Thyroid gland (tissue), 4 donors: ENCODE measurements at regions not wholly inside any gene's neighbourhood (a gene's known extent, or its start where the extent isn't known, plus 50 kb on each side); places are given as distances from the start of the nearest gene placed in this dataset.

Source experiments
- DNase-seq, 2 donors: peaks; one replicate each; pipeline ENCODE4 v3.0.0-alpha.2; 2019
- H3K27ac ChIP-seq, 3 donors: fragments of 200-600 bp; sonication (generic); 1 replicate in 2 of 3; 2 replicates in 1 of 3; pipeline ENCODE4 v1.5.1; 2016 to 2019; ENCODE audit warnings: mild to moderate bottlenecking in 1 of 3, moderate library complexity in 1 of 3
- H3K27me3 ChIP-seq: fragments of 200-600 bp; sonication (generic); one replicate; pipeline ENCODE4 v1.5.1; 2019
- H3K36me3 ChIP-seq, 2 donors: fragments of 200-600 bp; sonication (generic); one replicate each; pipeline ENCODE4 v1.5.1; 2016 to 2019
- H3K4me1 ChIP-seq, 2 donors: fragments of 200-600 bp; sonication (generic); one replicate each; pipeline ENCODE4 v1.5.1; 2017 to 2019
- H3K4me3 ChIP-seq, 3 donors: fragments of 200-600 bp; sonication (generic); replicated peaks in 1 of 3; 1 replicate in 2 of 3; 2 replicates in 1 of 3; pipeline ENCODE4 v1.5.1; 2016; ENCODE audit warnings: mild to moderate bottlenecking in 1 of 3
- H3K9me3 ChIP-seq: fragments of 200-600 bp; sonication (generic); one replicate; pipeline ENCODE4 v1.5.1; 2017
- POLR2A ChIP-seq, 2 donors: fragments of 450-650 bp; IDR thresholded peaks; one replicate each; pipeline ENCODE4 v1.6.1; 2017; ENCODE audit warnings: antibody characterized with exemption in 2 of 2, mild to moderate bottlenecking in 2 of 2, moderate library complexity in 1 of 2
- WGBS, 2 donors: methylation state at CpG; one replicate each; pipeline ENCODE4 v1.1.5; 2017; 5-methylcytosine and 5-hydroxymethylcytosine counted together
- intact Hi-C: fragments of 100-400 bp; cut with DNase I; formaldehyde crosslinking; loops from one replicate; pipeline ENCODE4 v1.15.1; 2023
- TF ChIP-seq, protein P1 (sequence below), 6 experiments: fragments of 200-600 bp in 3 of 6; fragments of 450-650 bp in 3 of 6; sonication (generic) in 3 of 6; IDR thresholded peaks; one replicate each; pipeline ENCODE4 v1.5.1; 2016 to 2019; ENCODE audit warnings: antibody characterized with exemption in 6 of 6, mild to moderate bottlenecking in 2 of 6, inconsistent platforms in 1 of 6, moderate library complexity in 1 of 6

DNA sequence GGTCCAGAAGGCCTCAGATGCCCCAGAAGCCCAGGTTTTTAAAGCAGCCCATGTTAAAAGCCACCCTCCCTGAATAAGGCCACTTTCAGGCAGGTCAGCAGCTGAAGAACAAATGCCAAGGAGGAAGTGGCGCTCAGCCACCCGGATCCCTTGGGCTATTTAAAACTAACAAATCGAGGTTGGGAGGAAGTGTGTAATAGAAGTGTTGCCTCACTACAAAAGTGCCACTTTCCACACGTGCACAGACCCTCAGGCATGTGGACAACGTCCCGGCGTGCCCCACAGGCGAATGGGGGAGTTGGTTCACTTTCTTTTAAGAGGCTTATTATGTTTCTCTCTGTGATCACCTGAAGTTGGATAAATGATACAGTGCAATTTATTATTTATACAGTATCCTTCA is 173.8 kb upstream of the SALL3 start:
- Histone ChIP-seq H3K4me1 (no peaks in the 10 kb centered on the region), H3K36me3 (no peaks in the 10 kb centered on the region), H3K27me3 (no peaks in the 10 kb centered on the region), H3K9me3 (no peaks in the 10 kb centered on the region), H3K27ac (no peak overlapping the region), H3K4me3 (no peak overlapping the region)
- intact Hi-C loops, result no loop called here
- TF ChIP-seq POLR2A (IDR thresholded peaks at IDR 0.05), result no peak
- TF ChIP-seq, protein P1, sequence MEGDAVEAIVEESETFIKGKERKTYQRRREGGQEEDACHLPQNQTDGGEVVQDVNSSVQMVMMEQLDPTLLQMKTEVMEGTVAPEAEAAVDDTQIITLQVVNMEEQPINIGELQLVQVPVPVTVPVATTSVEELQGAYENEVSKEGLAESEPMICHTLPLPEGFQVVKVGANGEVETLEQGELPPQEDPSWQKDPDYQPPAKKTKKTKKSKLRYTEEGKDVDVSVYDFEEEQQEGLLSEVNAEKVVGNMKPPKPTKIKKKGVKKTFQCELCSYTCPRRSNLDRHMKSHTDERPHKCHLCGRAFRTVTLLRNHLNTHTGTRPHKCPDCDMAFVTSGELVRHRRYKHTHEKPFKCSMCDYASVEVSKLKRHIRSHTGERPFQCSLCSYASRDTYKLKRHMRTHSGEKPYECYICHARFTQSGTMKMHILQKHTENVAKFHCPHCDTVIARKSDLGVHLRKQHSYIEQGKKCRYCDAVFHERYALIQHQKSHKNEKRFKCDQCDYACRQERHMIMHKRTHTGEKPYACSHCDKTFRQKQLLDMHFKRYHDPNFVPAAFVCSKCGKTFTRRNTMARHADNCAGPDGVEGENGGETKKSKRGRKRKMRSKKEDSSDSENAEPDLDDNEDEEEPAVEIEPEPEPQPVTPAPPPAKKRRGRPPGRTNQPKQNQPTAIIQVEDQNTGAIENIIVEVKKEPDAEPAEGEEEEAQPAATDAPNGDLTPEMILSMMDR (IDR thresholded peaks at IDR 0.05), result no peak
- DNase-seq, result no peak
- 59 to 63% methylated on average over 8 of the region's 8 CpGs for WGBS, 2 donors

DNA sequence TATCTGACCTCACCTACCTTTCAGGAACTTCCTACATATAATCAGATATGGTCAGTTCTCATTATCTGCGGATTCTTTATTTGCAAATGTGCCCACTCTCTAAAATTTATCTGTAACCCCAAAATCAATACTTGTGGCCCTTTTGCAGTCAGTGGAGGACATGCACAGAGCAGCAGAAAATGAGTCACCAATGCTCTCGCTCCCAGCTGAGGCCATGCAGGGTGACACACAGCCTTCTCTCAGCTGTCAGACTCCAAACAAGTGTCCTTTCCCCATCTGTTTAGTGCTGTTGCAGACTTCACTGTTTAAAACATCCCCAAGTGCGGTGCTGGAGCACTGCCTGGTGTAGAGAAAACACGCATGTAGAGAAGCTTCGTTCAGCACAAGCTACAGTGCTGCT is 171.9 kb upstream of the SALL3 start:
- no peaks in the 10 kb centered on the region for H3K27me3 ChIP-seq
- H3K4me3 ChIP-seq, result no peak overlapping the region
- no peaks in the 10 kb centered on the region for H3K36me3 ChIP-seq
- intact Hi-C loops, result no loop called here
- TF ChIP-seq, protein P1 (IDR thresholded peaks at IDR 0.05), result no peak
- TF ChIP-seq POLR2A (IDR thresholded peaks at IDR 0.05), result no peak
- H3K27ac ChIP-seq, result no peak overlapping the region
- H3K4me1 ChIP-seq, result no peaks in the 10 kb centered on the region
- DNase-seq, result no peak
- no peaks in the 10 kb centered on the region for H3K9me3 ChIP-seq
- WGBS, 2 donors, result 92 to 96% methylated on average over 5 of the region's 5 CpGs

DNA sequence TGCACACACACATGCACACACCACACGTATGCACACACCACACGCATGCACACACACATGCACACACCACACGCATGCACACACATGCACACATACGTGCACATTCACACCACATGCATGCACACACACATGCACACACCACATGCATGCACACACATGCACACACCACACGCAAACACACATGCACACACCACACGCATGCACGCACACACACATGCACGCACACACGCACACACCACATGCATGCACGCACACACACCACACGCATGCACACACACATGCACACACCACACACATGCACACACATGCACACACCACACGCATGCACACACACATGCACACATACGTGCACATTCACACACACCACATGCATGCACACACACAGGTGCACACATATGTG is 169.8 kb upstream of the SALL3 start:
- no peak for DNase-seq
- Histone ChIP-seq H3K27me3 (no peaks in the 10 kb centered on the region), H3K4me3 (no peak overlapping the region), H3K4me1 (no peaks in the 10 kb centered on the region), H3K27ac (no peak overlapping the region), H3K36me3 (no peaks in the 10 kb centered on the region), H3K9me3 (no peaks in the 10 kb centered on the region)
- no peak for TF ChIP-seq POLR2A (IDR thresholded peaks at IDR 0.05)
- TF ChIP-seq, protein P1 (IDR thresholded peaks at IDR 0.05), result no peak
- 85 to 89% methylated on average over 13 of the region's 13 CpGs for WGBS, 2 donors
- intact Hi-C loops, result no loop called here

DNA sequence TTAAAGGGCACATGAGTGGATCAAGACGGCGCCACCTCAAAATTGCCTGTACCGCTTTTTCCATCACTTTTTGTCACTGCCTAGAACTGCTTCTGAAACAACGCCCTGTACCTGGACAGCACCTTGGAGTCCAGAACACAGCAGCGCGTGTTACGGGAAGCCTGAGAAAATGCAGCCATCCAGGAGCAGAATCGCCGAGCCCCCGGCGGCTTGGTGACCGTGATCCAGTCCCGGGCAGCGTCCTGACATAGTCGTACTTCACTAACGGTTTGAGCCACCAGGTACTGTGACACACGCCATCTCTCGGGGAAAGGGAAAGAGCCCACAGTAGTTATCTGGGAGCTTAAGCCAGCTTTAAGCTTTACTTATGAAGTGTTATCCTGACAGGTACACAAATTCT is 168.9 kb upstream of the SALL3 start:
- H3K4me1 ChIP-seq, result no peaks in the 10 kb centered on the region
- no peak overlapping the region for H3K27ac ChIP-seq
- 92 to 93% methylated on average over 18 of the region's 18 CpGs for WGBS, 2 donors
- DNase-seq, result no peak
- no peaks in the 10 kb centered on the region for H3K36me3 ChIP-seq
- intact Hi-C loops, result no loop called here
- H3K4me3 ChIP-seq, result no peak overlapping the region
- no peak for TF ChIP-seq POLR2A (IDR thresholded peaks at IDR 0.05)
- TF ChIP-seq, protein P1 (IDR thresholded peaks at IDR 0.05), result no peak
- H3K9me3 ChIP-seq, result no peaks in the 10 kb centered on the region
- H3K27me3 ChIP-seq, result no peaks in the 10 kb centered on the region

DNA sequence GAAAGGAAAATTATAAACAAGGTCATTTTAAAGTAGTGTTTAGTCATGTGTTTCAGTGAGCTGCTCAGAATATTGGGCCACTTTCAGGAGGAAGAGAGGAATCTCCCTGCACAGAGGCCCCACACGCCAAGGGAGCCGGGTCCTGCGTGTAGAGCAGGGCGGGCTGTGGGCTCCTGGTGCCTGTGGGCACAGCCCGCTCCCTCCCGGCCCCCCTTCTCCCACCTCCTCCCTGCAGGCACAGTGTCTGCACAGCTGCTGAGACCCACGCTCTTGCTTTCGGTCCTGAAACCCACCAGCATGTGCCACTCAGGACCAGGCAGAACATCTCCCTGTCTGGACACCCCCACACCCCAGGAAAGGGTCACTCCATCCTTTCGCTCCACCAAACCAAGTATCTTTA is 167.6 kb upstream of the SALL3 start:
- intact Hi-C loops, result no loop called here
- no peak for DNase-seq
- Histone ChIP-seq H3K4me1 (no peaks in the 10 kb centered on the region), H3K4me3 (no peak overlapping the region), H3K36me3 (no peaks in the 10 kb centered on the region), H3K9me3 (no peaks in the 10 kb centered on the region), H3K27ac (no peak overlapping the region), H3K27me3 (no peaks in the 10 kb centered on the region)
- no peak for TF ChIP-seq POLR2A (IDR thresholded peaks at IDR 0.05)
- TF ChIP-seq, protein P1 (IDR thresholded peaks at IDR 0.05), result no peak
- WGBS, 2 donors, result 65 to 82% methylated on average over 9 of the region's 9 CpGs
